HG02943 (cell line): ENCODE measurements at regions not wholly inside any gene's neighbourhood (a gene's known extent, or its start where the extent isn't known, plus 50 kb on each side); places are given as distances from the start of the nearest gene placed in this dataset.

Experiments used
- ATAC-seq: cut with Tn5 transposase; IDR thresholded peaks from one replicate; pipeline ENCODE4 v1.9.1; 2021; ENCODE audit warnings: mild to moderate bottlenecking, low read depth, moderate library complexity; ENCODE audit not compliant: unreplicated experiment

- no peak for ATAC-seq
These were observed 103.4 kb downstream of the DDIT4L start for GRCh38 chr4:100086766-100087431.

GRCh38 chr4:100084892-100085291, 105.4 kb downstream of the DDIT4L start:
- no peak for ATAC-seq

GRCh38 chr4:100083289-100083688, 107.0 kb downstream of the DDIT4L start:
- ATAC-seq, result no peak

GRCh38 chr4:100082852-100083251, 107.4 kb downstream of the DDIT4L start:
- no peak for ATAC-seq

GRCh38 chr4:100081491-100081890, 108.8 kb downstream of the DDIT4L start:
- ATAC-seq, result no peak

- no peak for ATAC-seq
These were observed 111.0 kb downstream of the DDIT4L start for GRCh38 chr4:100079264-100079663.

- no peak for ATAC-seq
These were observed 113.5 kb downstream of the DDIT4L start for GRCh38 chr4:100076753-100077152.

GRCh38 chr4:100075486-100076270, 114.6 kb downstream of the DDIT4L start:
- no peak for ATAC-seq

GRCh38 chr4:100075056-100075455, 115.2 kb downstream of the DDIT4L start:
- no peak for ATAC-seq

- ATAC-seq, result no peak
These were observed 118.8 kb downstream of the DDIT4L start for GRCh38 chr4:100071506-100071905.

GRCh38 chr4:100070868-100071267, 119.4 kb downstream of the DDIT4L start:
- ATAC-seq, result no peak

- ATAC-seq, result no peak
These were observed 119.1 kb upstream of the H2AZ1 start for GRCh38 chr4:100069207-100069606.

- ATAC-seq, result no peak
These were observed 117.2 kb upstream of the H2AZ1 start for GRCh38 chr4:100067255-100067654.

- no peak for ATAC-seq
These were observed 113.3 kb upstream of the H2AZ1 start for GRCh38 chr4:100063355-100063754.

- ATAC-seq, result no peak
These were observed 112.8 kb upstream of the H2AZ1 start for GRCh38 chr4:100062921-100063320.

- no peak for ATAC-seq
These were observed 111.8 kb upstream of the H2AZ1 start for GRCh38 chr4:100061835-100062234.

GRCh38 chr4:100060765-100061416, 110.8 kb upstream of the H2AZ1 start:
- ATAC-seq, result no peak

- no peak for ATAC-seq
These were observed 109.4 kb upstream of the H2AZ1 start for GRCh38 chr4:100059467-100059866.

GRCh38 chr4:100056701-100057100, 106.6 kb upstream of the H2AZ1 start:
- no peak for ATAC-seq

- ATAC-seq, result no peak
These were observed 104.0 kb upstream of the H2AZ1 start for GRCh38 chr4:100054071-100054470.

GRCh38 chr4:100049872-100050271, 99.8 kb upstream of the H2AZ1 start:
- no peak for ATAC-seq

- no peak for ATAC-seq
These were observed 92.6 kb upstream of the H2AZ1 start for GRCh38 chr4:100042711-100043110.
